Neural progenitor cell (in vitro differentiated cells): ENCODE measurements at regions not wholly inside any gene's neighbourhood (a gene's known extent, or its start where the extent isn't known, plus 50 kb on each side); places are given as distances from the start of the nearest gene placed in this dataset.
"Not testable (repeated sequence)": the region's sequence is repeated elsewhere in the genome, so short reads cannot be mapped to it uniquely, and the experiment has no call there.

Experiments used
- CTCF ChIP-seq: fragments of 200-600 bp; sonication (generic); IDR thresholded peaks from 2 replicates; pipeline ENCODE4 v1.5.1; 2017; ENCODE audit warnings: antibody characterized with exemption, mild to moderate bottlenecking
- EZH2 ChIP-seq: fragments of 200-600 bp; sonication (generic); IDR thresholded peaks from 2 replicates; pipeline ENCODE4 v1.6.1; 2017; ENCODE audit warnings: antibody characterized with exemption, mild to moderate bottlenecking, moderate library complexity
- EZH2phosphoT487 ChIP-seq: fragments of 200-600 bp; sonication (generic); IDR thresholded peaks from 2 replicates; pipeline ENCODE4 v1.6.1; 2017; ENCODE audit warnings: antibody characterized with exemption

GRCh38 chr9:36500931-36501330 lies 71.8 kb upstream of the MELK start:
- not testable (repeated sequence) for TF ChIP-seq CTCF, EZH2, EZH2phosphoT487
